Left renal pelvis (tissue), 4 donors: ENCODE measurements at regions not wholly inside any gene's neighbourhood (a gene's known extent, or its start where the extent isn't known, plus 50 kb on each side); places are given as distances from the start of the nearest gene placed in this dataset.

Source experiments
- DNase-seq, 4 donors: peaks; one replicate each; pipeline ENCODE4 v3.0.0-alpha.2; 2013; ENCODE audit warnings: low read depth in 4 of 4, low spot score in 3 of 4

DNA sequence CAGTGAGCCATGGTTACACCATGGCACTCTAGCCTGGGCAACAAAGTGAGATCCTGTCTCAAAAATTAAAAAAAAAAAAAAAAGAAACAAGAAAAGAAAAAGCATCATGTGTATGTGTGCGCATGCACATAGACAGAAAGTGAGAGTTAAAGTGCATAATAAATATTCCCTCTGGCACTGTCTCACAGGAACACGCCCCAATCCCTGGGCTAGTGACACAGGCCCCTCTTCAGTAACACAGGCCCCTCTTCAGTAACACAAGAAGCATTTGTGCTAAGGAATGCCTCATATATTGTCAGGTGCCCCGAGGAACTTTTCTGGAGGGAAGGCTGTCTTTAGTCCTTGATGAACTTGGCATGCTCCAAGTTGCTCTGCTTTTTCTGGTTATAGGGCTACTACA lies 57.5 kb downstream of the RPL27A start:
- no peak for DNase-seq

DNA sequence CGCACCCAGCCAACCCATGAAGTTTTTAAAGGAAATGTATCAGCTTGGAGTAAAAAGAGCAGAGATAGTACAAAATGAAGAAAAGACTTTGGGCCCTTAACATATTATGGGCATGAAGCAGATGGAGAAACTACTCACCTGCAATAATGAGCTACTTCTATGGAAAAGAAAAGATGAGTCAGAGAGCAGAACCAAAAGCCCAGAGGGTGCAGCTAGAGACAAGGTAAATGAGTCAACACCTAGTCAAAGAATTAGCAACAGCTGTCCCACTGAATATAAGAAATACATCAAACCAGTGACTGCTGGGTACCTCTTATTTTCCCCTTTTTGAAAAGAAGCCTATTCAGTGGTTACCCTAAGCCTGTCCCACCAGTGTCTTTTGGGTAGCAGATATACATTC lies 61.8 kb downstream of the RPL27A start:
- no peak for DNase-seq

DNA sequence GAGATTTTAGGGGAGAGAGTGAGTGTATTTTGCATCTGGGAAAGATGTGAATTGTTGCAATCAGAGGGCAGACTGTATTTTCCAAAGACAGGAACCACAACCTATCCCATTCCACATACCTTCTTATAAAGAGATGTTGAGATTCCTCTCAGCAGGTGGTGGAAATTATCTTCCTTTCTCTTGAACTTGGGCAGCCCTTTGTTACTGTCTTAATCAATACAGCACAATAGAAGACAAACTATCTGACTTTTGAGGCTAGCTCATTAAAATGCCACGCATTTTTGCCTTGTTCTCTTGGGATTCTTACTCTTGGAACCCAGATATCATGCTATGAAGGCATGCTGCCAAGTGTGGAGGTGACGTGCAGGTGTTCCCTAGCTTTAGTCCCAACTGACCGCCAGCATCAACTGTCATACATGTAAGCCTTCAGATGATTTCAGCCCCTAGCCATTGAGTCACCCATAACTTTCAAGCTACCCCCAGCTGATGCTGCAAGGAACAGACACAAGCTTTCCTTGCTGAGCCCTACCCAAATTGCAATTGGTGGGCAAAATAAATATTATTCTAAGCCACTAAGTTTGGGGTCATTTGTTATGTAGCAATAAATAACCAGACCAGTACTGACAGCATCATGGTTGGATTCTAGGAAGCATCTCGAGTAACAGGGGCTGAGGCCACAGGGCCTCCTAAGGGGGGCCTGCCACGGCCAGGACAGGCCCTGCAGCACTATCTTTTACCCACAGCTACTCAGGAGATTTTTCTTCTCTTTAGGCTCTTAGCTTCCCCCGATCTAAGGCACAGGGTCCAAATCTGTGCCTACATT lies 63.0 kb downstream of the RPL27A start:
- DNase-seq: no peak

DNA sequence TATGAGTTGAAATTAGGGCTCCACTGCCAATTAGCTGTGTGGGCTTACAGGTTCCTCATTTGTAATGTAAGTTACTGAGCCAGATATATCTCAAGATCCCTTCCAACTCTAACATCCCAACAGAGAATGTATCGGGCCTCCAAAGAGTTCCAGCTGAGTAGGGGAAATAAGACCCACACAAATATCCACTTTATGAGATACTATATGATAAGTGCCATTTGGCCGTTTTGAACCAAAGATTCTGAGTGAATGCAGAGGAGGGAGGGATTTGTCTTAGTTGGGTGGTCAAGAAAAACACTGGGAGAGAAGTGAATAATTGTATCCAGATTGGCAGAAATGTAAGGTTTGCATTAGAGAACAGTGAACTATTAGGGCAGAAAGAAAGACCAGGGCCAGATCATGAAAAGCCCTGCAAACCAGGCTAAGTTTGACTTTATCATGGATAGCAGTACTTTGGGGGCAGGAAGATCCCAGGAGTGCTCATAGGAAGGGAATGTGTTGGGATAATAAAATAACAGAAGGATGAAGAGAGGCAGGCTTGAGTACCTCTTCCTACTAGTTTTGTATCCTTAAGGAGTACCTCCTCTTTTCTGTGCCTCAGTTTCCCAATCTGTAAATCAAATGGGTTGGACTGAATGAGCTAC lies 63.9 kb downstream of the RPL27A start:
- no peak for DNase-seq

DNA sequence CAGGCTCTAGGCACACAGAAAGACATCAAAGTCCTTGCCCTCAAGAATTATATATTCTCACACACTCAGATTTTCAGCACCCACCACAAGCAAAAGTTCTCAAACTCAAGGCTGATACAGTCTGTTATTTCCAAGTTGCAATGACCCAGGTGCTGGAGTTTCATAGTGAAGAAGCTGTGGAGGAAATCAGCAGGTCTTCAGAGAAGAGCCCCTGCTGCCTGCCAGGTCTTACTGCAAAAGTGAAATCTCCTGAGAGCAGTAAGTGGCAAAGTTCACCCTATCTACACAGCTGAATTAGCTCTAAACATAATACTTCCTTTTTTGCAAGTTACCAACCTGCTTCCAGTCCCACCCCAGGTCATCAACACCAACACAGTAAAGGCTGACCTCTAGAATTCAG lies 64.6 kb downstream of the RPL27A start:
- DNase-seq: no peak

DNA sequence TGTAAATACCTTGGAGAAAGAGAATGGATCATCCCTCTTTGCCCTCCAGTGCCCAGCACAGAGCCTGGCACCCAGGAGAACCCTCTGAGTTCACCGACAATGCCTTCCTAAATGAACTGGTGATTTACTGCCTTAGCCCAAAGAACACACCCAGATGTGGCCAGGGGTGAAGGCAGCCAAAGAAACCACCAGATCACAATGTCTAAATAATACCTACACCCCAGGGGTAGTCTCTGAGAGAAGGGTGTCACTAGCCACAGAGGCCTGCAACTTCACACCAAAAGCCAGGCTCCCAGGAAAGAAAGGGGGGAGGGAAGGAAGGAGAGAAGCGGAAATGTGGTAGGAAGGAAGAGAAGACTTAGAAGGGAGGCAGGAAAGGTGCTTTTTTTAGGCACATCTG lies 65.7 kb downstream of the RPL27A start:
- DNase-seq: no peak

DNA sequence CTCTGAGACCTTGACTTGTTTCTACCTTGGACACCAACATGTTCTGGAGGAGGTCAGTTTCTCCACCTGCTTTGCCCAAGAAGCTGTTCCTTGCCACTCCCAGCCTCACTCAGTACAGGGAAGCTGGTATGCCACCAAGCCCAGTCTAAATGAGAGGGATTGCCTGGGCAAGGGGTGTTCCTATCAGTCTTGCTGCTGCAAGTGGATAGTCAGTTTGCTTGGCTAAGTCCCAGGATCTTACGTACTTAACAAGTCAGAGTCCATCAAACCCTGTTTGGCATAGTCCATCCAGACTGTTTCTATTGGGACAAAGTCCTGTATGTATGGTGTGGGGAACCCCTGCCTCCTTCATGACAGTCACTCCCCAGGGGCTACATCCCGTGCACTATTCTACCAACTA lies 66.6 kb downstream of the RPL27A start:
- DNase-seq: no peak

DNA sequence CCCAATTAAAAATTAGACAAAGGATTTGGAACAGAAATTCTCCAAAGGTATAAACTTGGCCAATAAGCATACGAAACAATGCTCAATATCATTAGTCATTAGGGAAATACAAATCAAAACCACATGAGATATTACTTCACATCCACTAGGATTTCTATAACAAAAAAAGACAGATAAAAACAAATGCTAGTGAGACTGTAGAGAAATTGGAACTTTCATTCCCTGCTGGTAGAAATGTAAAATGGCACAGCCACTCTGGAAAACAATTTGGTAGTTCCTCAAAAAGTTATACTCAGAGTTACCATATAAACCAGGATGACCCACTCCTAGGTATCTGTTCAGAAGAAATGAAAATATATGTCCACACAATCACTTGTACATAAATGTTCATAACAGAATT lies 71.6 kb downstream of the RPL27A start:
- DNase-seq: no peak

DNA sequence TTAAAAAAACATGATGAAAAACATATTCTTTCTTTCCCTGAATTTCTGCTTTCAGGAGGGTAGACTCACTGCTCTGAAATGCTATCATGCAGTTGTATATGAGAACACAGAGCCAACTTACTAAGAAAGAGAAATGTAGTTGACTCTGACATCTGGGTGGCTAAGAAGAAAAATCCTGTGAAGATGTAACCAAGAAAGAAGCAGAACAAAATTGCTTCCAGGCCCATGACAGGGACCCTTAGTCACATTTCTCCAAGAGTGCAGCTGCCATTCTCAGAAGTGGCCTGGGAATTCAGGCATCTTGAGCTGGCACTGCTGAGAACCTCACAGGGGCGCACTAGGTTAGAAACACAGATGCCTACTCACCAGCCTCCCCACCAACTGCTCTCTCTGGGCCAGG lies 73.6 kb downstream of the RPL27A start:
- no peak for DNase-seq

DNA sequence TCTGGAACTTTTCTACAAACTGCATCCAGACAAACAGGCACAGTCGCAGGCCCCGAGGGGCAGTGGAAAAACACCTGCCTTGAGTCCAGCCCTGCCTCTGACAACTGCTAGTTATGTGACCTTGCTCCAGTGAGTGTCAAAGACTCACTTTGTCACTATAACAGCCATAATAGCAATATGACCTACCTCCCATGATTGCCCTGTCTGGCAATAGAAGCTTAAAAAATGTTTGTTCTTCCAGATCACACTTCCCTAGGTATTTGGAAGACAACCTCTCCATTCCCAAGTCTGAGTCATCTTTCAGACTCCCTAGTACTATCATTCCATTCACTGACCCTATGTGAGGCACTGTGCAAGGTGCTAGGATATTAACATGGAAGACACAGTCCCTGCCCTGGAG lies 74.5 kb downstream of the RPL27A start:
- DNase-seq: no peak

DNA sequence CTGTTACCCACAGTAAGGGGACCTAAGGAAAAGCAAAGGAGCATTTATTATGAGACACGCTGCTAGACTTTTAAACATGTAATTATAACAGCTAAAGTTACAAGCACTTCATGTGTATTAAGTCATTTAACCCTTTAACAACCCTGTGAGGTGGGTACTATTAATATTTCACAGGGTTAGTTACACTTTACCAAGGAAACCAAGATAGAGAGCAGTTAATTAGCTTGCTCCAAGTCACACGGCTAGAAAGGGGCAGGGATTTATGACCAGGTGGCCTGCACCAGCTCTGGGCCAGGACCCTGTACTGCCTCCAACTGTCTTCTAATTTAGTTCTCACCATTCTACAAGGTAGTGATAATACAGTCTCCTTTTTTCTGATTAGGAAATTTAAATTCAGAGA lies 74.9 kb downstream of the RPL27A start:
- DNase-seq: no peak

DNA sequence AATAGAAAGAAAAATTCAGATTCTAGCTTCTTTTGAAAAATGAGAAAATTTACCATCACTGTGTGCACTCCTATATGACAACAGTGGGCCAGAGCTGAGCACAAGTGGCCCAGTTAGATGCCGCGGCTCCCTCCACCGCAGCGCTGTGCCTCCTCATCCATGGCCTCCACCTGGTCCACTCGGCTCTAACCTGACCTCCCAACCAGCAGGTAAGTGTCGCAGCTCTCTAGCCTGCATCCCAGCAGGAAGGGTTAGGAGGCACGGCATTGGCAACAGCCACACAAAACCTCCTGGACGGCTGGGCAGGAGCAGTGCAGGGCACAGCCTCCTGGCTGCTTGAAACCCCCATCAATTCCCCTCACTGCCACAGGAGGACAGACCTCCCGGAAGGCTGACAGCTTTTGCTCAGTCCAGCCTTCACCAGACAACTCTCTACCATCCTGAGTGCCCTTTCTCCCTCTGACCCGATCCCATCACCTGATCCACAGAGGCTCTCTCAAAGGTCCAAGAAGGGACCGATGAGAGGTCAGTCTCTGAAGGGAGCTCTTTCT lies 76.1 kb downstream of the RPL27A start:
- DNase-seq: no peak

DNA sequence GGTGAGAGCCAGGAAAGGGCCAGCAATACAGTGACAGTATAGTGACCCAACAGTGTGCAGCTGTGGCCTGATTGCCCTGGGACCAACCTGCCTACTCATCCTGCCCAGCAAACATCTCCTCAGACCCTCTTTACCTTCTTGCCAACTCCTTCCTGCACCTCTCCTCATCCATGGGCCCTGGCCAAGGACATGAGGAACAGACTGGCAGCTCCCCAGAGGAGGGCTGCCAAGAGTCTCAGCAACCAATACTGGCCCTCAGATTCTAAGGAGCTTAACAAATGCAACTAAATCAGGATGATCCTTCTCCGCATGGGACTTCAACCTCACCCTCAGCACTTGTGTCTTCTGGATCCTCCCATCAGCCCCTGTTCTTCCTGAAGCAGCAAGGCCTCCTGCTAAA lies 77.0 kb downstream of the RPL27A start:
- DNase-seq: no peak

DNA sequence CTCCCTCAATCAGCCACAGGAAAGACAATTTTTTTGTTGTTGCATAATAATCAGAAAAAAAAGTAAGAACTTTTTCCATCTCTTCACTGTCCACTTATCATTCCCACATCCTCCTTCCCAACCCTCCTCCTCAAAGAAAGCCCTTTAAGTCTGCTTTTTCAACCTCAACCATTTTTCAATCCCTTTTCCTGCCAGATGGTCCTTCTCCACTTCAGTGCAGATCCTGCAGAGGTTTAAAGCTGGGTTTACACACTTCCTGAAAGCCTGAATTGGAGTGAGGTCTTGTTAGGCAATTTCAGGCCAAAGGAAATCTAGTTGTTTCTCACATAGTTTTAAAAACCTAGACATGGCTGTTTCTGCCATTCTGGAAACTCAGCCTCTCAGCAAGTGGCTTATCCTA lies 78.3 kb downstream of the RPL27A start:
- peak in 1 of 4 donors; percentile 49 for DNase-seq

DNA sequence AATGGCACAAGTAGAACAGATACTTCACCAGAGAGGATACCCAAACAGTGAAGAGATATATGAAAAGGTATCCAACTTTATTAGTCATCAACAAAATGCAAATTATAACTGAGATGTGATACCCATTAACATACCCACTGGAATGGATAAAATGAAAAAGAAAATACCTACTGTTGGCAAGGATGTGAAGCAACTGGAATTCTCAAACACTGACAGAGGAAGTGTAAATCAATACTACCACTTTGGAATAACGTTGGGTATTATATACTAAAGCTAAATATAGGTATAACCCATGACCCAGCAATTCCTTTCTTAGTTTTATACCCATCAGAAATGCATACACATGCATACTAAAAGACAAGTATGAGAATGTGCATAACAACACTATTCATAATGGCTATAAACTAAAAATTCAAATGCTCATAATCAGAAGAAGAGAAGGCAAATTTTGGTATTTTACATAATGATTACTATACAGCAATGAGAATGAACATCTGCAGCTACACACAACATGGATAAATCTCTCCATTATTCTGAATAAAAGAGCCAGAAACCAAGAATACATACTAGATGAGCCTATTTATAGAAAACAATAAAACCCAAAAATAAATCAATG lies 80.6 kb downstream of the RPL27A start:
- no peak for DNase-seq

DNA sequence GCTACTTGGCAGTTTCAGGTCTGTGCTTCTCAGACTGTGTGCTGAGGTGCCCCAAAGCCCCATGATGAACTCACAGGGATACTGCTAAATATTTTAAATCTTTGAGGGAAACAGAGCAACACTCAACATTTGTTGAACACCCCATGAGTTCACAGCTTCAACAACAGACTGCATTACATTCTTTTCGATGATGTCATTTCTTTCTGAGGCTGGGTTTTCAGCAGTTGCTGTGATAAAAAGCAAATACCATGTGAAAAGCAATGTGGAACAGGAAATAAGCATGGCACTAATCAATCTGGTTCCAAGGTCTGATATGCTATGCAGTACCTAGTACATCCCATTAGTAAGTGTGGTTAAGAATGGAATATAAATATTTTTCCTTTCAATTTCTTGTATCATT lies 82.7 kb downstream of the RPL27A start:
- no peak for DNase-seq

DNA sequence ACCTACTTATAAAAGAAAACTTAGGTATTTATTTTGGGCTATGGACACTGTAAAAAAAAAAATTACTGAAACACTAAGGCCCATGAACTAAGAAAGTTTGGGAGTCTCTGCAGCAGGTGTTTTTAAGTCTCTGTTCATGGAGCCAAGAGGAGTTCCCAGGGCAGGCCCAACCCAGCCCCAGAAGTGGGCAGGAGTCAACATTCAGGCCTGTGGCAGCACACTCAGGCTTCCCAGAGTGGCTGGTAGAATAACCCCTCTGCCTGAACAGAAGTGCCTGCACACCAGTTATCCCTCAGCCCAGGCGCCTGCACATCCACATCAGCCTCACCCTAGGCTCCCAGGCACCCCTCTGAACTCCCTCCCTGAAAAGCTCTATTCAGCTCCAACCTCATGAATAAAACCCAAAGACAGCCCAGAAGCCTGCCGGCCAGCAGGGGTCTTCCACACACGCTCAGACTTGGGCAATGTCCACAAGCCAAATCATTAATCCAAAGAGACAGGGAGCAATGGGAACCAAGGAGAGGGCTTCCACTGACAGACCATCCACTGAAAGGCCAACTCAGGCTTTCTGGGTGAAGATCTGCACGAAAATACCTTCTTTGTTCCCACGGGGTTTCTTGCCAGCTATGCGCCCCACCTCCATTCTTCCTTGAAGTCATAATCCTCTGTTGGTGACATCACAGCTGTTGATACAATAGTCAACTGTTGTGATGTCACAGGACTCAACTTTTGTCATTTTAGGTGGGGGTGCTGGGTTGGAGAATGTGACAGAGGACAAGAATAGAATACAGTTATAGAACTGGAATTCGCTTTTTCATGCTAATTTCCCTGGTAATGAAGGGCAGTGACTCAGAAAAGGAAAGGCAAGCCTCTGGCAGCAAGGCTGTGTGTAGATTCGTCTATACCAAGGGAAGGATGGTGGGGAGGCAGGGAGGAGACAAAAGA lies 83.7 kb downstream of the RPL27A start:
- DNase-seq: no peak

DNA sequence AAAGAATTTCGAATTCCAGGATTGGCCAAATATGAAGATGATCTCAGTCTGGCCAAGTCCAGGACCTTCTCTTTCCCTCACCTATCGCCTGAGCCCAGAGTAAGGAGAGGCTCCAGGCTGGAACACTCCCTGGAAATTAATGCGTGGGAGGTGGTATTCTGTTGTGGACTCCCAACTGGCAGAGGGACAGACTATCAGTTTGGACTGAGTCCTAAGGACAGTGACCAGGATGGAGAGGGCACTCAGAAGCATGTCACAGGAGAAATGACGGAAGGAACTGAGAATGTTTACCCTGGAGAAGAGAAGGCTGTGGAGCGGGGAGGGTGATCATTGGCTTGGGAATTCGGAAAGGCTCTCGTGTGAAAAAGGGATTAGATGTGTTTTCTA lies 84.4 kb downstream of the RPL27A start:
- no peak for DNase-seq

DNA sequence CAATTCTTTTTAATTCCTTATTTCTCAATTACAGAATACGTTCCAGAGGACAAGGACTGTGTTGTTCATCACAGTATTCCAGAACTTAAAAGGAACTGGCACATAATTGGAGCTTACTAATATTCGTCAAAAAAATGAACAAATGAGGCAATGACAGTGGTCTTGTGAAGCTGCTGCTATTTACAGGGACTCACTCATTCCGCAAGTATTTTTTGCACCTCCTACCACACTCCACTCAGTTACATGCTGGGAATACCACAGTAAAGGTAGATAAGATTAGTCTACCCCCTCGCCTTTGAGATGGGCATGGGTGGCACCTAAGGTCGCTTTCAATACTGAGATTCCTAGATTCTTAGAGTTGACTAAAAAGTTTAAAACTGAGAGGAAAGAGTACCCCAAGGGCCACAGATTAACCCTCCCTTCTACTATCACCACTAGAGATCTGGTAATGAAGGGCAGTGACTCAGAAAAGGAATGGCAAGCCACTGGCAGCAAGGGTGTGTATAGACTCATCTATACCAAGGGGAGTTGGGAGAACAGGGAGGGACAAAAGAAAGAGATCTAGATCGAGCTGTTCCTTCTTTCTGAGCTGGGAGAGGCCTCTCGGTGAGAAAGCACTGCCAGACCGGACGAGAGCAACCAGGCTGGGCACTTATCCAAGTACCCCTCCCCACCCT lies 85.0 kb downstream of the RPL27A start:
- no peak for DNase-seq
